Neural cell (in vitro differentiated cells): ENCODE measurements at regions not wholly inside any gene's neighbourhood (a gene's known extent, or its start where the extent isn't known, plus 50 kb on each side); places are given as distances from the start of the nearest gene placed in this dataset.

ENCODE experiments used
- H2AFZ ChIP-seq: fragments of 200-600, 300-800 bp; sonication (generic), shearing (Covaris generic); 2 replicates; pipeline ENCODE4 v1.6.0; 2014; ENCODE audit warnings: low read depth, mild to moderate bottlenecking, antibody characterized with exemption, low read length, moderate library complexity
- H3F3A ChIP-seq: fragments of 200-600 bp; shearing (Covaris generic); 2 replicates; pipeline ENCODE4 v1.6.1; 2016; ENCODE audit warnings: mild to moderate bottlenecking, moderate library complexity, mixed read lengths, antibody characterized with exemption, low read length; ENCODE audit not compliant: insufficient read depth, poor library complexity, severe bottlenecking
- H3K27ac ChIP-seq: fragments of 200-600, 300-800 bp; sonication (generic), shearing (Covaris generic); 2 replicates; pipeline ENCODE4 v1.5.1; 2014; ENCODE audit warnings: mild to moderate bottlenecking, low read length, moderate library complexity
- H3K27me3 ChIP-seq: fragments of 300-800, 200-600 bp; sonication (generic), shearing (Covaris generic); 2 replicates; pipeline ENCODE4 v1.6.0; 2014; ENCODE audit warnings: mild to moderate bottlenecking, low read depth, low read length, moderate library complexity; ENCODE audit not compliant: insufficient read depth
- H3K36me3 ChIP-seq: fragments of 300-800, 200-600 bp; sonication (generic), shearing (Covaris generic); 2 replicates; pipeline ENCODE4 v1.5.1; 2014; ENCODE audit warnings: mild to moderate bottlenecking, antibody characterized with exemption, low read length, moderate library complexity; ENCODE audit not compliant: insufficient read depth
- H3K4me2 ChIP-seq: fragments of 300-800, 200-600 bp; sonication (generic), shearing (Covaris generic); 2 replicates; pipeline ENCODE4 v1.6.0; 2014; ENCODE audit warnings: mild to moderate bottlenecking, low read length
- H3K4me3 ChIP-seq: fragments of 300-800, 200-600 bp; sonication (generic), shearing (Covaris generic); 2 replicates; pipeline ENCODE4 v1.5.1; 2014; ENCODE audit warnings: mild to moderate bottlenecking, low read length, moderate library complexity
- H3K79me2 ChIP-seq: fragments of 200-600 bp; shearing (Covaris generic); replicated peaks from 2 replicates; pipeline ENCODE4 v1.6.0; 2014; ENCODE audit warnings: mild to moderate bottlenecking, low read length, moderate library complexity; ENCODE audit not compliant: insufficient read depth
- H3K9ac ChIP-seq: fragments of 300-800, 200-600 bp; sonication (generic), shearing (Covaris generic); 2 replicates; pipeline ENCODE4 v1.6.1; 2016; ENCODE audit warnings: mild to moderate bottlenecking, low read length, mixed read lengths
- H3K9me2 ChIP-seq: fragments of 200-600 bp; shearing (Covaris generic); 2 replicates; pipeline ENCODE4 v1.6.1; 2016; ENCODE audit warnings: mild to moderate bottlenecking, low read length, mixed read lengths; ENCODE audit not compliant: insufficient read depth
- H3K9me3 ChIP-seq: fragments of 200-600, 300-800 bp; sonication (generic), shearing (Covaris generic); 2 replicates; pipeline ENCODE4 v1.6.1; 2016; ENCODE audit warnings: mild to moderate bottlenecking, mixed run types, low read length, moderate library complexity, mixed read lengths
- H4K20me1 ChIP-seq: fragments of 200-600 bp; shearing (Covaris generic); 2 replicates; pipeline ENCODE4 v1.6.1; 2016; ENCODE audit warnings: mild to moderate bottlenecking, mixed run types; ENCODE audit not compliant: insufficient read depth
- EP300 ChIP-seq: fragments of 450-650 bp; conservative IDR thresholded peaks from 2 replicates; pipeline ENCODE4 v1.6.1; 2014; ENCODE audit warnings: antibody characterized with exemption, mild to moderate bottlenecking, moderate library complexity; ENCODE audit not compliant: poor library complexity, severe bottlenecking
- EZH2 ChIP-seq: fragments of 200-600, 300-800 bp; shearing (Covaris generic), sonication (generic); IDR thresholded peaks from 2 replicates; pipeline ENCODE4 v1.6.1; 2014; ENCODE audit warnings: antibody characterized with exemption, low read length, borderline replicate concordance, mild to moderate bottlenecking; ENCODE audit not compliant: insufficient read depth, poor library complexity, severe bottlenecking
- MXI1 ChIP-seq: fragments of 450-650 bp; conservative IDR thresholded peaks from 2 replicates; pipeline ENCODE4 v1.6.1; 2014; ENCODE audit warnings: antibody characterized with exemption, mild to moderate bottlenecking; ENCODE audit not compliant: poor library complexity, severe bottlenecking
- POLR2AphosphoS5 ChIP-seq: IDR thresholded peaks from 2 replicates; pipeline ENCODE4 v1.6.1; 2012
- RAD21 ChIP-seq: fragments of 450-650 bp; conservative IDR thresholded peaks from 2 replicates; pipeline ENCODE4 v1.6.1; 2014; ENCODE audit warnings: antibody characterized with exemption, mild to moderate bottlenecking, moderate library complexity
- SMC3 ChIP-seq: fragments of 450-650 bp; conservative IDR thresholded peaks from 2 replicates; pipeline ENCODE4 v1.6.1; 2014; ENCODE audit warnings: antibody characterized with exemption, mild to moderate bottlenecking, moderate library complexity; ENCODE audit not compliant: poor library complexity
- TAF1 ChIP-seq: IDR thresholded peaks from 2 replicates; pipeline ENCODE4 v1.6.1; 2012; ENCODE audit warnings: low read depth
- TF ChIP-seq, protein P1 (sequence below): IDR thresholded peaks from 2 replicates; pipeline ENCODE4 v1.6.1; 2012; ENCODE audit warnings: borderline replicate concordance
- TF ChIP-seq, protein P2 (sequence below): fragments of 450-650 bp; IDR thresholded peaks from 2 replicates; pipeline ENCODE4 v1.5.1; 2014; ENCODE audit warnings: antibody characterized with exemption, mild to moderate bottlenecking, moderate library complexity; ENCODE audit not compliant: poor library complexity, severe bottlenecking

DNA sequence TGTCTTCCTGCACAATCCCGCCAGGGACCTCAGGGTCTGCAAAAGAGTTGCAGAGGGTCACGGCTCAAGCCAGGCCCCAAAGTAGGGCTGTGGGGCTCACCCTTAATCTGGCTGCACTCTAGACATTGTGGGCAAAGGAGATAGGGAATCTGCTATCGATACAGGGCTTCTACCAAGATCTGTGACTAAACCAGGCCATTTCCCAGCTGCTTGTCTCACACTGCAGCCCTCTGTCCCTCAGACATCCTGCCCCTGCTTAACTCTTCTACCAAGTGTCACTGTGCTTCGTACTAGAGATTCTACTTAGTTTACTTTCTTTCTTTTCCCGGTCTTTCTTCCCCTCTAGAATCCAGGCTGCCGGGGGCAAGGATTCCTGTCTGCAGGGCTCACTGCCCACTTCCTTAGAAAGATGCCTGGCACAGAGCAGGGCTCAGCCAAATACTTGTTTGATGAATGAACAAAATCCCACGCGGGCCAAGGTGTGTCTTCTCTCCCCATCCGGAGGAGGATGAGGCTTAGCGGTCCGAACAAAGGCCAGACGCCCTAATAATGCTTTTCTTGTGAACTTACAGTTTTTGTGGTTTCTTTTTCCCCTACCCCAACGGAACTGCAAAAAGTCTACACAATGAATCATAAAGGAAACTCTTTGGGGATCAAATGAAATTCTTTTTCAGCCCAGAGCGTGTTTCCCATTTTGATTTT lies 61.3 kb upstream of the ANO1 start:
- H3F3A ChIP-seq, result no peaks in the 10 kb centered on the region
- H4K20me1 ChIP-seq, result no peaks in the 10 kb centered on the region
- H3K4me3 ChIP-seq, result no peak overlapping the region
- H2AFZ ChIP-seq, result no peak overlapping the region
- H3K9me2 ChIP-seq, result no peaks in the 10 kb centered on the region
- H3K9me3 ChIP-seq, result no peaks in the 10 kb centered on the region
- H3K36me3 ChIP-seq, result no peaks in the 10 kb centered on the region
- no peak overlapping the region for H3K27ac ChIP-seq
- TF ChIP-seq, protein P1, sequence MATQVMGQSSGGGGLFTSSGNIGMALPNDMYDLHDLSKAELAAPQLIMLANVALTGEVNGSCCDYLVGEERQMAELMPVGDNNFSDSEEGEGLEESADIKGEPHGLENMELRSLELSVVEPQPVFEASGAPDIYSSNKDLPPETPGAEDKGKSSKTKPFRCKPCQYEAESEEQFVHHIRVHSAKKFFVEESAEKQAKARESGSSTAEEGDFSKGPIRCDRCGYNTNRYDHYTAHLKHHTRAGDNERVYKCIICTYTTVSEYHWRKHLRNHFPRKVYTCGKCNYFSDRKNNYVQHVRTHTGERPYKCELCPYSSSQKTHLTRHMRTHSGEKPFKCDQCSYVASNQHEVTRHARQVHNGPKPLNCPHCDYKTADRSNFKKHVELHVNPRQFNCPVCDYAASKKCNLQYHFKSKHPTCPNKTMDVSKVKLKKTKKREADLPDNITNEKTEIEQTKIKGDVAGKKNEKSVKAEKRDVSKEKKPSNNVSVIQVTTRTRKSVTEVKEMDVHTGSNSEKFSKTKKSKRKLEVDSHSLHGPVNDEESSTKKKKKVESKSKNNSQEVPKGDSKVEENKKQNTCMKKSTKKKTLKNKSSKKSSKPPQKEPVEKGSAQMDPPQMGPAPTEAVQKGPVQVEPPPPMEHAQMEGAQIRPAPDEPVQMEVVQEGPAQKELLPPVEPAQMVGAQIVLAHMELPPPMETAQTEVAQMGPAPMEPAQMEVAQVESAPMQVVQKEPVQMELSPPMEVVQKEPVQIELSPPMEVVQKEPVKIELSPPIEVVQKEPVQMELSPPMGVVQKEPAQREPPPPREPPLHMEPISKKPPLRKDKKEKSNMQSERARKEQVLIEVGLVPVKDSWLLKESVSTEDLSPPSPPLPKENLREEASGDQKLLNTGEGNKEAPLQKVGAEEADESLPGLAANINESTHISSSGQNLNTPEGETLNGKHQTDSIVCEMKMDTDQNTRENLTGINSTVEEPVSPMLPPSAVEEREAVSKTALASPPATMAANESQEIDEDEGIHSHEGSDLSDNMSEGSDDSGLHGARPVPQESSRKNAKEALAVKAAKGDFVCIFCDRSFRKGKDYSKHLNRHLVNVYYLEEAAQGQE, result no peak
- TF ChIP-seq MXI1 (no peak), SMC3 (no peak)
- no peaks in the 10 kb centered on the region for H3K27me3 ChIP-seq
- no peaks in the 10 kb centered on the region for H3K79me2 ChIP-seq
- no peak overlapping the region for H3K4me2 ChIP-seq
- no peak overlapping the region for H3K9ac ChIP-seq

DNA sequence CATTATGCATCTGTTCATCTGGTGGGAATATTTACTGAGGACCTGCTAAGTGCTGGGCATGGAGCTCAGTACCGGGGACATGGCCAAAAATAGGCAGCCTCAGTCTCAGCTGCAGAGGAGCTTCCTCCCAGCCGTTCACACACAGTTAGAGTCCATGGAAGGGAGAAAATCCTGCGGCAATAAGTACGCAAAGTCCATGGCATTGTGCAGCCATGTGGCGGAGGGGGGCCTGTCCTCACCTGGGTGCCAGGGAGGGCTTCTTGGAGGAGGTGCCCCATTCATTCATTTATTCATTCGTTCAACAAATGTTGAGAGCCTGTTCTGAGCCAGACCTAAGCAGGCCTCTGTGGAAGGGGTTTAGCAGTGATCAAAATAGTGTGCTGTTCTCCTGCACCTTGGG lies 59.3 kb upstream of the ANO1 start:
- no peak overlapping the region for H2AFZ ChIP-seq
- no peaks in the 10 kb centered on the region for H3K27me3 ChIP-seq
- H3K9me3 ChIP-seq, result peaks cover 5% of the 10 kb centered on the region
- no peak overlapping the region for H3K4me2 ChIP-seq
- no peak overlapping the region for H3K9ac ChIP-seq
- H4K20me1 ChIP-seq, result no peaks in the 10 kb centered on the region
- H3K4me3 ChIP-seq, result no peak overlapping the region
- no peaks in the 10 kb centered on the region for H3K9me2 ChIP-seq
- no peaks in the 10 kb centered on the region for H3K36me3 ChIP-seq
- no peaks in the 10 kb centered on the region for H3F3A ChIP-seq
- no peak overlapping the region for H3K27ac ChIP-seq
- no peak for TF ChIP-seq SMC3
- TF ChIP-seq MXI1, result no peak
- no peak for TF ChIP-seq EZH2
- TF ChIP-seq, protein P1, result no peak
- no peak for TF ChIP-seq TAF1
- TF ChIP-seq EP300, result no peak
- no peak for TF ChIP-seq POLR2AphosphoS5
- TF ChIP-seq RAD21, result no peak
- TF ChIP-seq, protein P2, sequence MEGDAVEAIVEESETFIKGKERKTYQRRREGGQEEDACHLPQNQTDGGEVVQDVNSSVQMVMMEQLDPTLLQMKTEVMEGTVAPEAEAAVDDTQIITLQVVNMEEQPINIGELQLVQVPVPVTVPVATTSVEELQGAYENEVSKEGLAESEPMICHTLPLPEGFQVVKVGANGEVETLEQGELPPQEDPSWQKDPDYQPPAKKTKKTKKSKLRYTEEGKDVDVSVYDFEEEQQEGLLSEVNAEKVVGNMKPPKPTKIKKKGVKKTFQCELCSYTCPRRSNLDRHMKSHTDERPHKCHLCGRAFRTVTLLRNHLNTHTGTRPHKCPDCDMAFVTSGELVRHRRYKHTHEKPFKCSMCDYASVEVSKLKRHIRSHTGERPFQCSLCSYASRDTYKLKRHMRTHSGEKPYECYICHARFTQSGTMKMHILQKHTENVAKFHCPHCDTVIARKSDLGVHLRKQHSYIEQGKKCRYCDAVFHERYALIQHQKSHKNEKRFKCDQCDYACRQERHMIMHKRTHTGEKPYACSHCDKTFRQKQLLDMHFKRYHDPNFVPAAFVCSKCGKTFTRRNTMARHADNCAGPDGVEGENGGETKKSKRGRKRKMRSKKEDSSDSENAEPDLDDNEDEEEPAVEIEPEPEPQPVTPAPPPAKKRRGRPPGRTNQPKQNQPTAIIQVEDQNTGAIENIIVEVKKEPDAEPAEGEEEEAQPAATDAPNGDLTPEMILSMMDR, result no peak
- H3K79me2 ChIP-seq, result no peaks in the 10 kb centered on the region
